HepG2 (cell line): ENCODE measurements at regions not wholly inside any gene's neighbourhood (a gene's known extent, or its start where the extent isn't known, plus 50 kb on each side); places are given as distances from the start of the nearest gene placed in this dataset.

Experiments used
- MAX ChIP-seq: IDR thresholded peaks from 2 replicates; pipeline ENCODE4 v1.6.1; 2012; ENCODE audit warnings: inconsistent platforms
- MYC ChIP-seq: sonication (generic); formaldehyde crosslinking; IDR thresholded peaks from 2 replicates; pipeline ENCODE4 v1.9.0; 2021; ENCODE audit warnings: missing genetic modification reagents, borderline replicate concordance
- TAF1 ChIP-seq: sonication (generic); formaldehyde crosslinking; IDR thresholded peaks from 2 replicates; pipeline ENCODE4 v1.4.0; 2020; ENCODE audit warnings: missing genetic modification reagents
- ZNF430 ChIP-seq: sonication (generic); formaldehyde crosslinking; IDR thresholded peaks from 2 replicates; pipeline ENCODE4 v1.9.0; 2021; ENCODE audit warnings: mild to moderate bottlenecking, missing genetic modification reagents
- ZNF841 ChIP-seq: sonication (generic); formaldehyde crosslinking; IDR thresholded peaks from 2 replicates; pipeline ENCODE4 v1.8.1; 2023; ENCODE audit warnings: missing genetic modification reagents, borderline replicate concordance

- TF ChIP-seq MAX = no peak
- TF ChIP-seq MYC (CRISPR knock-in tag) = no peak
- TF ChIP-seq ZNF430 (CRISPR knock-in tag) = no peak
- no peak for TF ChIP-seq TAF1 (CRISPR knock-in tag)
- no peak for TF ChIP-seq ZNF841 (CRISPR knock-in tag)
Measured at GRCh38 chr20:60254901-60255411, 296.7 kb downstream of the CDH26 start.
